GM10248 (cell line): ENCODE measurements at regions not wholly inside any gene's neighbourhood (a gene's known extent, or its start where the extent isn't known, plus 50 kb on each side); places are given as distances from the start of the nearest gene placed in this dataset.

Source experiments
- CTCF ChIA-PET: fragments of 300-600 bp; sonication (Branson Sonifier 250); formaldehyde crosslinking; extraction: SDS; loops from one replicate; lab custom pipeline; 2021; ENCODE audit warnings: antibody characterized with exemption; lab: Yijun Ruan, JAX
- POLR2A ChIA-PET: fragments of 350-650 bp; sonication (Branson Sonifier 250); formaldehyde crosslinking; extraction: SDS; loops from one replicate; lab custom pipeline; 2020; ENCODE audit warnings: antibody characterized with exemption; lab: Yijun Ruan, JAX
- DNase-seq: peaks from one replicate; pipeline ENCODE4 v3.0.0; 2012; ENCODE audit errors: extremely low spot score
- CTCF ChIP-seq: IDR thresholded peaks from 2 replicates; pipeline ENCODE4 v1.5.1; 2012; ENCODE audit warnings: mild to moderate bottlenecking, low read depth; ENCODE audit errors: extremely low read depth, missing control alignments, control extremely low read depth

GRCh38 chr2:193528458-193528857 is 1333.7 kb upstream of the TMEFF2 start:
- ChIA-PET POLR2A (no interaction called here), CTCF (interaction anchor here (1.5 kb wide), 1 partner anchor 10 kb away, joined by 3 read pairs; no protein-coding TSS in a partner anchor)

GRCh38 chr2:193527146-193527545 is 1332.4 kb upstream of the TMEFF2 start:
- POLR2A ChIA-PET = no interaction called here
- no peak for DNase-seq
- no peak for TF ChIP-seq CTCF
- CTCF ChIA-PET = no interaction called here

More at GRCh38 chr2:193528458-193528857, 1333.7 kb upstream of the TMEFF2 start:
- no peak for DNase-seq
- TF ChIP-seq CTCF = no peak

- CTCF ChIA-PET = no interaction called here
Measured at GRCh38 chr2:193523662-193524061, 1328.9 kb upstream of the TMEFF2 start.

GRCh38 chr2:193521523-193521922 is 1326.8 kb upstream of the TMEFF2 start:
- ChIA-PET POLR2A (no interaction called here), CTCF (interaction anchor here (1.0 to 1.2 kb wide), 3 partner anchors 11 to 12 kb away, joined by 3 to 4 read pairs (median 4); no protein-coding TSS in a partner anchor)
- no peak for TF ChIP-seq CTCF
- no peak for DNase-seq

More at GRCh38 chr2:193523662-193524061, 1328.9 kb upstream of the TMEFF2 start:
- TF ChIP-seq CTCF = no peak
- POLR2A ChIA-PET = no interaction called here
- DNase-seq = no peak

- CTCF ChIA-PET = interaction anchor here (1.0 to 1.2 kb wide), 3 partner anchors 10 to 12 kb away, joined by 3 to 4 read pairs (median 4); no protein-coding TSS in a partner anchor
- DNase-seq = no peak
- TF ChIP-seq CTCF = no peak
- POLR2A ChIA-PET = no interaction called here
Measured at GRCh38 chr2:193520709-193521458, 1326.2 kb upstream of the TMEFF2 start.

- no peak for TF ChIP-seq CTCF
- POLR2A ChIA-PET = no interaction called here
- no peak for DNase-seq
- CTCF ChIA-PET = interaction anchor here (1.1 kb wide), 2 partner anchors 7 to 11 kb away, joined by 3 read pairs; no protein-coding TSS in a partner anchor
Measured at GRCh38 chr2:193518041-193518817, 1323.5 kb upstream of the TMEFF2 start.
